Body of pancreas (tissue), 4 donors: ENCODE measurements at regions not wholly inside any gene's neighbourhood (a gene's known extent, or its start where the extent isn't known, plus 50 kb on each side); places are given as distances from the start of the nearest gene placed in this dataset.

Source experiments
- ATAC-seq: fragments of 150-250 bp; one replicate; pipeline ENCODE4 v1.9.1; 2016
- DNase-seq, 4 donors: peaks; one replicate each; pipeline ENCODE4 v3.0.0-alpha.2; 2019
- H3K27ac ChIP-seq, 4 donors: fragments of 200-600 bp; sonication (generic); 1 replicate in 3 of 4; 2 replicates in 1 of 4; pipeline versions ENCODE4 v1.5.1 to v1.6.1; 2016 to 2019; ENCODE audit warnings: mild to moderate bottlenecking in 1 of 4, mixed read lengths in 1 of 4, moderate library complexity in 1 of 4
- H3K27me3 ChIP-seq, 2 donors: fragments of 200-600 bp; sonication (generic); one replicate each; pipeline ENCODE4 v1.6.0; 2016; ENCODE audit warnings: mild to moderate bottlenecking in 1 of 2
- H3K36me3 ChIP-seq, 2 donors: fragments of 200-600 bp; sonication (generic); replicated peaks in 1 of 2; 2 replicates each; pipeline ENCODE4 v1.5.1; 2016; ENCODE audit warnings: low read depth in 2 of 2; ENCODE audit not compliant: insufficient read depth in 1 of 2
- H3K4me1 ChIP-seq: fragments of 200-600 bp; sonication (generic); one replicate; pipeline ENCODE4 v1.6.0; 2016
- H3K4me3 ChIP-seq, 2 donors: fragments of 200-600 bp; sonication (generic); 1 replicate in 1 of 2; 2 replicates in 1 of 2; pipeline ENCODE4 v1.5.1; 2016 to 2019
- H3K9me3 ChIP-seq, 3 donors: fragments of 200-600 bp; sonication (generic); 1 replicate in 2 of 3; 2 replicates in 1 of 3; pipeline ENCODE4 v1.5.1; 2016
- CTCF ChIP-seq, 7 experiments: fragments of 450-650 bp in 4 of 7; fragments of 200-600 bp in 3 of 7; sonication (generic) in 3 of 7; IDR thresholded peaks; one replicate each; pipeline ENCODE4 v1.5.1; 2016 to 2019; ENCODE audit warnings: antibody characterized with exemption in 7 of 7
- POLR2A ChIP-seq, 3 donors: fragments of 450-650 bp; IDR thresholded peaks; one replicate each; pipeline ENCODE4 v1.6.1; 2016; ENCODE audit warnings: antibody characterized with exemption in 3 of 3, mild to moderate bottlenecking in 2 of 3
- WGBS, 2 donors: methylation state at CpG; one replicate each; pipeline ENCODE4 v1.1.5; 2017; 5-methylcytosine and 5-hydroxymethylcytosine counted together
- intact Hi-C: fragments of 100-400 bp; cut with DNase I; formaldehyde crosslinking; loops from one replicate; pipeline ENCODE4 v1.15.1; 2023

- ATAC-seq (no peak), DNase-seq (no peak)
- H3K36me3 ChIP-seq, result no peaks in the 10 kb centered on the region
- intact Hi-C loops, result no loop called here
- H3K9me3 ChIP-seq, result no peaks in the 10 kb centered on the region
- no peak overlapping the region for H3K4me3 ChIP-seq
- TF ChIP-seq POLR2A (IDR thresholded peaks at IDR 0.05) (no peak), CTCF (IDR thresholded peaks at IDR 0.05) (no peak)
- H3K27me3 ChIP-seq, result no peaks in the 10 kb centered on the region
- no peaks in the 10 kb centered on the region for H3K4me1 ChIP-seq
- H3K27ac ChIP-seq, result no peak overlapping the region
Measured at GRCh38 chr5:15322421-15322820, 177.6 kb upstream of the FBXL7 start.

GRCh38 chr5:15321776-15322175, 178.2 kb upstream of the FBXL7 start:
- TF ChIP-seq POLR2A (IDR thresholded peaks at IDR 0.05) (no peak), CTCF (IDR thresholded peaks at IDR 0.05) (no peak)
- no peak overlapping the region for H3K27ac ChIP-seq
- no peaks in the 10 kb centered on the region for H3K4me1 ChIP-seq
- intact Hi-C loops, result no loop called here
- no peaks in the 10 kb centered on the region for H3K36me3 ChIP-seq
- WGBS, 2 donors, result 77 to 82% methylated on average over 3 of the region's 3 CpGs
- H3K27me3 ChIP-seq, result no peaks in the 10 kb centered on the region
- no peak overlapping the region for H3K4me3 ChIP-seq
- DNase-seq, result no peak
- no peaks in the 10 kb centered on the region for H3K9me3 ChIP-seq
- no peak for ATAC-seq

- 33 to 61% methylated on average over 1 of the region's 1 CpG for WGBS, 2 donors
- intact Hi-C loops, result no loop called here
- no peak overlapping the region for H3K27ac ChIP-seq
- no peak overlapping the region for H3K4me3 ChIP-seq
- no peaks in the 10 kb centered on the region for H3K36me3 ChIP-seq
- H3K9me3 ChIP-seq, result no peaks in the 10 kb centered on the region
- no peak for ATAC-seq
- DNase-seq, result no peak
- TF ChIP-seq CTCF (IDR thresholded peaks at IDR 0.05) (no peak), POLR2A (IDR thresholded peaks at IDR 0.05) (no peak)
- no peaks in the 10 kb centered on the region for H3K4me1 ChIP-seq
- H3K27me3 ChIP-seq, result no peaks in the 10 kb centered on the region
Measured at GRCh38 chr5:15320871-15321270, 179.1 kb upstream of the FBXL7 start.

GRCh38 chr5:15304914-15305834, 194.8 kb upstream of the FBXL7 start:
- Histone ChIP-seq H3K27ac (no peak overlapping the region), H3K36me3 (no peaks in the 10 kb centered on the region), H3K27me3 (no peaks in the 10 kb centered on the region), H3K9me3 (no peaks in the 10 kb centered on the region), H3K4me3 (no peak overlapping the region), H3K4me1 (no peaks in the 10 kb centered on the region)
- DNase-seq, result no peak
- intact Hi-C loops, result no loop called here
- 27 to 34% methylated on average over 2 of the region's 2 CpGs for WGBS, 2 donors
- ATAC-seq, result no peak
- no peak for TF ChIP-seq POLR2A (IDR thresholded peaks at IDR 0.05)
- TF ChIP-seq CTCF (IDR thresholded peaks at IDR 0.05), result no peak
